ACC112 (cell line): ENCODE measurements at regions not wholly inside any gene's neighbourhood (a gene's known extent, or its start where the extent isn't known, plus 50 kb on each side); places are given as distances from the start of the nearest gene placed in this dataset.
A peak's percentile ranks its signal among the peaks of the same experiment; 100 is the strongest.

ENCODE experiments used
- H2AFZ ChIP-seq: fragments of 200-600 bp; sonication (generic); one replicate; pipeline ENCODE4 v1.6.0; 2017; ENCODE audit warnings: antibody characterized with exemption, low read length; ENCODE audit not compliant: unreplicated experiment
- H3K27ac ChIP-seq: fragments of 200-600 bp; sonication (generic); 2 replicates; pipeline ENCODE4 v1.5.1; 2014; ENCODE audit warnings: low read depth, mild to moderate bottlenecking, antibody characterized with exemption, low read length, moderate library complexity
- H3K27me3 ChIP-seq: fragments of 200-600 bp; sonication (generic); 2 replicates; pipeline ENCODE4 v1.6.1; 2014; ENCODE audit warnings: mild to moderate bottlenecking, antibody characterized with exemption, low read length, moderate library complexity, mixed read lengths; ENCODE audit not compliant: insufficient read depth
- H3K36me3 ChIP-seq: fragments of 200-600 bp; sonication (generic); 2 replicates; pipeline ENCODE4 v1.6.1; 2016; ENCODE audit warnings: mild to moderate bottlenecking, antibody characterized with exemption, low read length, moderate library complexity, mixed read lengths; ENCODE audit not compliant: insufficient read depth
- H3K4me1 ChIP-seq: fragments of 200-600 bp; sonication (generic); one replicate; pipeline ENCODE4 v1.6.1; 2016; ENCODE audit warnings: low read length, mixed read lengths; ENCODE audit not compliant: insufficient read depth, unreplicated experiment, control insufficient read depth
- H3K4me3 ChIP-seq: fragments of 200-600 bp; sonication (generic); 2 replicates; pipeline ENCODE4 v1.5.1; 2014; ENCODE audit warnings: mild to moderate bottlenecking, low read depth, low read length
- H3K79me2 ChIP-seq: fragments of 200-600 bp; sonication (generic); one replicate; pipeline ENCODE4 v1.6.0; 2016; ENCODE audit warnings: low read length; ENCODE audit not compliant: control insufficient read depth, unreplicated experiment, insufficient read depth

DNA sequence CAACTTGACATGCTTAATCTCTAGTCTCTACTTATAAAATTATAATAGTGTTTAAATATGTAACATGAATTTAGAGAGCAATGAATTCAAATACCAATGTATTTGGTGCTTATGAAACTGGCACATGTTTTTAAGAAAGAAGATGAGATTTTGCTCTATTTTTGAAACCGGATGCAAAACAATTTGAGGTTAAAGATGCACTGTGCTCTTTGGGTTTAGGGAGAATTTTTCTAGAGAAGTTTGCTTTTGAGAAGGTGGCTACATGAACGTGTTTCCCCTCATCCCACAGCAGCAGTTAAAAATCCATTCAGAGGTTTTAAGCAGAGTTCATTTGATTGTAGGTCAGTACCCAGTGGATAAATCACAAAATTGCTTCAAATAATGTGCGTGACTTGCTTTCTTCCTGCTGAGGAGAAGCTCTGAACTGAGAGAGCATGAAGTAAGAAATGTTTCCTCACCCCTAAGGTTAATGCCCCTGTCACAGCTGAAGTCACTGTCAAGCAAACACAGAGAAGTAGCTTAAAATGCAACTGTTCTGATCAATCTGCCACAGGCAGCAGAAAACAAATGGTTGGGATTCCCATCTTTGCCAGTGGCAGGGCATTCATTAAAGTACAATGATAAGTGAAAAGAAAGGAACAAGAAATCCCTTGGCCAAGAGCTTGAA is 241.9 kb upstream of the SYT1 start:
- H3K4me3 ChIP-seq = no peak overlapping the region
- no peak overlapping the region for H2AFZ ChIP-seq
- H3K4me1 ChIP-seq = no peaks in the 10 kb centered on the region
- H3K79me2 ChIP-seq = no peaks in the 10 kb centered on the region
- H3K36me3 ChIP-seq = no peaks in the 10 kb centered on the region
- no peaks in the 10 kb centered on the region for H3K27me3 ChIP-seq
- H3K27ac ChIP-seq = no peak overlapping the region

DNA sequence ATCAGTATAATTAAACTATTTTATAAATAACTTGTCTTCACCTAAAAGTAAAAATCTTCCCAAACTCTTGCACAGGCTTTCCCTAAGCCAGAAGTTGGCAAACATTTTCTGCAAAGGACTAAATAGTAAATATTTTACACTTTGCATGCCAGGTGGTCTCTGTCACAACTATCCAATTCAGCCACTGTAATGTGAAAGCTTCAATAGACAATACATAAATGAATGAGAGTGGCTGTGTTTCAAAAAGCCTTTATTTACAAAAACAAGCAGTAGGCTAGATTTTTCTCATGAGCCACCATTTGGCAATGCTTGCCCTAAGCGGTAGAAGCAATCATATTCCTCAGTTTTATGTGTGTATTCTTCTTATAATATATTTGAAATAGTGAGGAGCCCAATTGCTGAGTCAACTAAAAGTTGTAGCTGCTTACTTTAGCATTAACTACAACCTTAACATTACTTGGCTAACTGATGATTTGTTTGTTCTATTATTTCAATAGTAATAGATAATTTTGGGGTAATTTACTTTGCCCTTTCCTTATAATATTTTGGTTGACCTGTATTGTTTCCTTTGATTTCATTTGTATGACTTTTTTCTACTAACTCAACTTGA is 236.0 kb upstream of the SYT1 start:
- Histone ChIP-seq H2AFZ (no peak overlapping the region), H3K27ac (no peak overlapping the region), H3K36me3 (no peaks in the 10 kb centered on the region), H3K4me3 (no peak overlapping the region), H3K79me2 (no peaks in the 10 kb centered on the region), H3K27me3 (no peaks in the 10 kb centered on the region), H3K4me1 (no peaks in the 10 kb centered on the region)

DNA sequence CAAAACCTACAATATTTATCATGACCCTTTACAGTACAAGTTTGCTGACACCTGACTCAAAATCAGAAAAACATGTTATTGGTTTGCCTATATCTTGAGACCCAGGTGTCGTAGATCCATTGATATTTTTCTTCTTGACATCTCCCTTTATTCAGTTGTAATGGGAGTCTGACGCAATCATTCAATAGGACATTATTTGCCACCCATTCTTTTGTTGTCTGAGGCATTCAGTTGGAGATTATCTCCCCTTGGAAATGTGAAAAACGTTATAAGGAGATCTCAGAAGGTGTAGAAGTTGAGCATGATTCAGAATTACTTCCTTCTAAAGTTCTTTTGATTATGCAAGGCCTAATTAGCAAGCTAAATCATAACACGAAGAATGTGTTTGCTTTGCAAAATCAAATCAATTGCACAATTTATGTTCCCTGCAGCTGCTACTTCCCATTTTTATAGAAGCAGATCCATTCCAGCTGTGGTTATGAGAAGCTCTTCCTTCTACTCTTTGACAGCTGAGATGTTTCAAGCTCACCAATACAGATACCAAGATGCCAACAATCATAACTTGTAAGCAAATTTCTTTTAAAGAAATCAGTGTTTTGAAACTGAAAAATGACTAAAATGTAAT is 228.2 kb upstream of the SYT1 start:
- H2AFZ ChIP-seq = no peak overlapping the region
- H3K36me3 ChIP-seq = no peaks in the 10 kb centered on the region
- no peak overlapping the region for H3K27ac ChIP-seq

DNA sequence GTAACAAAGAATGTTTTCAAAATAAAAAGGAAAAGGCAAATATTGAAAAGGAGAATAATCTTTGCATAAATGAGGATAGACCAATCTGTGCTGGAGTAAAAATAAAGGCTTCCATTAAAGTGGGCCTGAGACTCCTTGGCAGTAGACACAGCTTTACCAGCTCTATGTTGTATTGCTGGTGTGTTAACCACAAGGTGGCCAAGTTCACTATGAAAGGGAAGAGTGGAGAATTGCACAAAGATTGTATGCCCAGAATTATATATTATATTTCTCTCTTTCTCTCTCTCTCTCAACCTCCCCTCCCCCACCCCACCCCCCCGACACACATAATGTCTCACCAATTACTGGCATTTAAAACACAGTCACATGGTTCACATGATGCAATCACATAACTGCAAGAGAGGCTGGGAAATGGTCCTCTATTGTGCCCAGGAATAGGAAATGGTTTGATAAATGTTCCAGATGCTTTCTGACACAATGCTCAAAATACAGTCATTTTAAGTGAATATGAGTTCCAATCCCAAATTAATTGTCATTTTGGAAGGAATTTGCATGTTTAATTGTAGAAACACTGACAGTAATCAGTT is 222.6 kb upstream of the SYT1 start:
- H3K79me2 ChIP-seq = no peaks in the 10 kb centered on the region
- no peaks in the 10 kb centered on the region for H3K36me3 ChIP-seq
- H3K4me3 ChIP-seq = no peak overlapping the region
- no peaks in the 10 kb centered on the region for H3K27me3 ChIP-seq
- H3K4me1 ChIP-seq = no peaks in the 10 kb centered on the region
- H2AFZ ChIP-seq = no peak overlapping the region
- H3K27ac ChIP-seq = no peak overlapping the region

More for the DNA sequence above, 228.2 kb upstream of the SYT1 start:
- Histone ChIP-seq H3K79me2 (no peaks in the 10 kb centered on the region), H3K4me1 (no peaks in the 10 kb centered on the region), H3K4me3 (no peak overlapping the region), H3K27me3 (no peaks in the 10 kb centered on the region)

DNA sequence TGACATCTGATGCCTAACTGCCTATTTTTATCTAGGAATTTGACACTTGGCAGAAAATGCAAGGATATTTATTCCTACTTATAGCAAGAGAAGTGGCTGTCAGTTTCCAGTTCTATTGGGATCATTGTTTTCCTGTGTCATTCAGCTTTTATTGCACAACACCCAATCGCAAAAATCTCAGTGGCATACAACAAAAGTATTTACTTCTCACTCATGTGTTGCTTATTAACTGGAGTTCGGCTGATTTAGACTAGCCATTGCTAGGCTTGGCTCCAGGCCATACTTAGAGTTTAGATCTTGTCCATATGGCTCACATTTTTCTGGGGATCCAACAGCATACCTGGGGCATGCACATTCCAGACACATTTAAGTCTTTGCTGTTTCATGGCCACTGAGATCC is 218.6 kb upstream of the SYT1 start:
- Histone ChIP-seq H2AFZ (no peak overlapping the region), H3K4me3 (no peak overlapping the region), H3K36me3 (no peaks in the 10 kb centered on the region), H3K4me1 (no peaks in the 10 kb centered on the region), H3K27ac (no peak overlapping the region), H3K79me2 (no peaks in the 10 kb centered on the region), H3K27me3 (no peaks in the 10 kb centered on the region)

DNA sequence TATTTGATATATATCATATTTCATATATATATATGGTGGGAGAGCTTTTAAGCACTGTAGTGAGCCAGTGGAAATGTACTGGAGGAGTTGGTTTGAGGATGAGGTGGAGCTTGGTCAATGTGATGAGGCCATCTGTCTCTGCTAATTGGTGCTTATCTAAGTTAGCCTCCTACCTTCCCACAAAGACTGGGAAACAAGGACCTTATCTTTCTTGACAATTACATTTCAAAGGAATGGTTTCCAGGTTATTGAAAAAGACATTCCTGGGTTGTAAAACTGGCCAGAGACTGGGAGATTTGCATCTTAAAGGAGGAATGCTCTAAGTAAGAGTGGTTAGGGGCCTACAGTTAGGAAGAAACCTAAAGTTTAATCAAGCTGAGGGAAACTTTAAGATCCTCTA is 212.8 kb upstream of the SYT1 start:
- Histone ChIP-seq H3K4me1 (no peaks in the 10 kb centered on the region), H3K27me3 (no peaks in the 10 kb centered on the region), H3K27ac (no peak overlapping the region), H3K4me3 (no peak overlapping the region), H3K79me2 (no peaks in the 10 kb centered on the region), H3K36me3 (no peaks in the 10 kb centered on the region), H2AFZ (no peak overlapping the region)

DNA sequence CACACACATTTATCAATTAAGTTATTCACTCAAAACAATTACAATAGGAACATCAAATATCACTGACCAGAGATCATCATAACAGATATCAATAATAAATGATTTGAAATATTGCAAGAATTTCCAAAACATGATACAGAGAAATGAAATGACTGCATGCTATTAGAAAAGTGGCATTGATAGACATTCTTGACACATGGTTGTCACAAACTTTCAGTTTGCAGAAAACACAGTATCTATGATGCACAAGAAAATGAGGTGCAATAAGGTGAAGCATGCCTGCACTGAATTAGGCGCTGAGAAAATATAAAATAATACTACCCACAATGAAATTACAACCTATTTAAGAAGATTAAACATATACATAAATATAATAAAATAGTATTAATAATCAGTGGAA is 198.0 kb upstream of the SYT1 start:
- H2AFZ ChIP-seq = no peak overlapping the region
- H3K27ac ChIP-seq = no peak overlapping the region
- H3K79me2 ChIP-seq = no peaks in the 10 kb centered on the region
- no peaks in the 10 kb centered on the region for H3K27me3 ChIP-seq
- H3K4me1 ChIP-seq = no peaks in the 10 kb centered on the region
- H3K4me3 ChIP-seq = no peak overlapping the region
- no peaks in the 10 kb centered on the region for H3K36me3 ChIP-seq

DNA sequence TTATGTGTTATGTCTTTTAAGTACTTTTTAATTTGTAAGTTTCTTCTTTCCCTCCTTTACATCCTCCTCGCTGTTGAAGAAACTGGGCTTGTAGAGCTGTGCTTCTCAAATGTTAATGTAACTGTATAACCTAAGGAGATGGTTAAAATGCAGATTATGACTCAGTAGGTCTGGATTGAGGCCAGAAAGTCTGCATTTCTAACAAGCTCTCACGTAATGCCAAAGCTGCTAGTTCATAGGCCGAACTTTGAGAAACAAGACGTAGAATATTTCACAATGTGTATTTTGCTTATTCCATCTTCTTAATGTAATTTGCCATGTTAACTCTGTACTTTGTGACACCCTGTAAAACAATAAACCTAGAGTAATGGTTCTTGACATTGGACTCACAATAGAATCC is 193.3 kb upstream of the SYT1 start:
- H3K27me3 ChIP-seq = no peaks in the 10 kb centered on the region
- no peaks in the 10 kb centered on the region for H3K79me2 ChIP-seq

DNA sequence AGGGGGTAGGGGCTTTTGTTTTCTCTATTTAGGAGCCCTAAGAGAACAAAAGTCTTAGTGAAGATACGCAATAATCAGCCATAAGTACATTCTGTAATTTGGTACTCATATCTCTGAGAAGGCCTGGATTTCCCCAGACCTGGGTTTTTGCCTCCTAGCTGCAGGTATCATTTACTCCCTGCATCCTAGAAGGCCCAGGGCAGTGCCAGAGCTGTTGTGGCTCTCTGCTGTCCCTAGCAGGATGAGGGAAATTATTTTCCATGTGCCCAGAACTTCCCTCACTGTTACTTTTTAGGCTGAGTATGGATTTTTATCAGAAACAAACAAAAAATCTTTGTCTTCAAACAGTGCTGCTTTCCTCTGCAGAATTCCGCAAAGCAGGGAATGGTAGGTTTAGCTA is 192.5 kb upstream of the SYT1 start:
- no peaks in the 10 kb centered on the region for H3K27me3 ChIP-seq
- no peaks in the 10 kb centered on the region for H3K79me2 ChIP-seq
- no peaks in the 10 kb centered on the region for H3K4me1 ChIP-seq
- H2AFZ ChIP-seq = no peak overlapping the region
- no peak overlapping the region for H3K27ac ChIP-seq
- no peak overlapping the region for H3K4me3 ChIP-seq
- no peaks in the 10 kb centered on the region for H3K36me3 ChIP-seq

More for the DNA sequence above, 193.3 kb upstream of the SYT1 start:
- Histone ChIP-seq H2AFZ (no peak overlapping the region), H3K36me3 (no peaks in the 10 kb centered on the region), H3K4me1 (no peaks in the 10 kb centered on the region), H3K4me3 (no peak overlapping the region), H3K27ac (no peak overlapping the region)

DNA sequence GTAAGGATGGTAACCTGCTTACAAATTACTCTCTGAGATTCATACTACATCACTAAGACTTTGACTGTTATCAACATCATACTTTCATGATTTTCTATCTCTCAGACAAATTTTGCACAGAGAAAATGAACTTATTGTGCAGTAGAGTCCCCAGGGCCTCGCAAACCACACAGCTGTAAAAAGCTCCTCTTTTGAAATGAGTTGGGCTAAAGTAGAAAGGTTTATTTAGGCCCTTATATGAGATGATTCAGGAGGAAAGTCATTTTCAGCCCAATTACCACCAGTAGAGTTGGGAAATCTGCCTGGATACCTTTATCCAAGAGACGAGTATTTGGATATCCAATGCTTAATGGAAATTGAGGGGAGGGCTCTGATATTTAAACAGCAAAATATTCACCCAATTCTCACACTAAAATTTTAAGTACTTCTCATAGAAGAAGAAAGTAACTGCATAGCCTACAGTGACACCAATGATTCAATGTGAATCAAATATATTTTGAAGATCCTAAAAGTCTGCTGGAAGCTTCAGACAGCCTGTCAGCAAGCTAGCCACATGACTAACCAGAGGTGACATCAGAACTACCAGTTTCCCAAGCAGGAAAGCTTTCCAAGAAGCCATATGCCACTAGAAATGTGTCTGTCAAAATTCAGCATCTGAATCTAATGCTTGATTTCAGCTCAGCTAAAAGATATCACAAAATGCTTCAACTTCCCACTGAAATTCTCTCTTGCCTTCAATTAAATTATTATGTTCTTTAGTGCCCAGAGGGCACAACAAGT is 190.1 kb upstream of the SYT1 start:
- H3K79me2 ChIP-seq = no peaks in the 10 kb centered on the region
- no peaks in the 10 kb centered on the region for H3K36me3 ChIP-seq
- no peaks in the 10 kb centered on the region for H3K27me3 ChIP-seq
- H3K4me3 ChIP-seq = no peak overlapping the region
- peak overlapping the region; percentile 30 for H2AFZ ChIP-seq
- H3K27ac ChIP-seq = no peak overlapping the region
- no peaks in the 10 kb centered on the region for H3K4me1 ChIP-seq
